HepG2 (cell line): ENCODE measurements at regions not wholly inside any gene's neighbourhood (a gene's known extent, or its start where the extent isn't known, plus 50 kb on each side); places are given as distances from the start of the nearest gene placed in this dataset.

ENCODE experiments used
- ATAC-seq: fragments of 200-7000 bp; cut with Tn5 transposase; 3 replicates; pipeline ENCODE4 v1.9.1; 2020; ENCODE audit warnings: mild to moderate bottlenecking, moderate library complexity
- BruUV-seq: library from RNA; stranded (reverse); fragments of 400-500 nt; replicated peaks from 2 replicates; lab custom pipeline; 2021; lab: Mats Ljungman, UMichigan
- CTCF ChIA-PET: fragments of 300-600 bp; formaldehyde crosslinking; extraction: SDS; loops from one replicate; lab custom pipeline; 2021; ENCODE audit warnings: low total read pairs, inconsistent platforms, low intra/inter-chr PET ratio; lab: Yijun Ruan, JAX
- POLR2A ChIA-PET: fragments of 350-600 bp; sonication (Branson Sonifier 250); formaldehyde crosslinking; loops from one replicate; lab custom pipeline; 2020; ENCODE audit warnings: antibody characterized with exemption, inconsistent platforms; lab: Yijun Ruan, JAX
- DNase-seq: peaks from one replicate; pipeline ENCODE4 v3.0.0-alpha.2; 2015; ENCODE audit warnings: low spot score
- FAIRE-seq: peaks from 3 replicates; lab custom pipeline; 2011; peaks lifted over from hg19 to GRCh38; lab: Jason Lieb, UNC
- H2AFZ ChIP-seq: one replicate; pipeline ENCODE4 v1.6.1; 2011; ENCODE audit warnings: low read length, inconsistent platforms
- H3K27ac ChIP-seq: fragments of 300-600 bp; 3 replicates; pipeline ENCODE4 v1.8.0; 2011; ENCODE audit warnings: mixed run types, mild to moderate bottlenecking, mixed read lengths, low read length, inconsistent platforms; ENCODE audit not compliant: insufficient read depth; ENCODE audit errors: extremely low read length
- H3K27me3 ChIP-seq, 2 experiments: fragments of 200-600 bp in 1 of 2; 2 replicates in 1 of 2; 3 replicates in 1 of 2; pipeline versions ENCODE4 v1.6.0 to v1.8.0; 2011; ENCODE audit warnings: low read length in 2 of 2, mild to moderate bottlenecking in 2 of 2, moderate library complexity in 2 of 2, inconsistent platforms in 1 of 2; ENCODE audit not compliant: insufficient read depth in 2 of 2, control insufficient read depth in 1 of 2
- H3K36me3 ChIP-seq, 2 experiments: fragments of 200-600 bp in 1 of 2; replicated peaks in 1 of 2; 2 replicates in 1 of 2; 3 replicates in 1 of 2; pipeline versions ENCODE4 v1.5.1 to v1.8.0; 2011; ENCODE audit warnings: low read length in 2 of 2, inconsistent platforms in 1 of 2; ENCODE audit not compliant: insufficient read depth in 2 of 2, control insufficient read depth in 1 of 2
- H3K4me1 ChIP-seq: 2 replicates; pipeline ENCODE4 v1.5.1; 2012; ENCODE audit warnings: low read length, inconsistent platforms; ENCODE audit not compliant: insufficient read depth
- H3K4me2 ChIP-seq: 2 replicates; pipeline ENCODE4 v1.6.0; 2011; ENCODE audit warnings: low read depth, low read length, inconsistent platforms
- H3K4me3 ChIP-seq, 3 experiments: fragments of 200-600 bp in 1 of 3; sonication (generic), shearing (Covaris generic) in 1 of 3; replicated peaks in 1 of 3; 2 replicates each; pipeline ENCODE4 v1.5.1; 2011 to 2016; ENCODE audit warnings: low read length in 3 of 3, inconsistent platforms in 2 of 3, low read depth in 2 of 3, mild to moderate bottlenecking in 2 of 3, control low read depth in 1 of 3, mixed read lengths in 1 of 3; ENCODE audit not compliant: insufficient read depth in 1 of 3
- H3K79me2 ChIP-seq: one replicate; pipeline ENCODE4 v1.6.1; 2011; ENCODE audit warnings: low read length, inconsistent platforms; ENCODE audit not compliant: insufficient read depth
- H3K9ac ChIP-seq: 2 replicates; pipeline ENCODE4 v1.6.0; 2011; ENCODE audit warnings: mild to moderate bottlenecking, low read depth, low read length, inconsistent platforms; ENCODE audit not compliant: insufficient read depth
- H3K9me3 ChIP-seq: 2 replicates; pipeline ENCODE4 v1.5.1; 2012; ENCODE audit warnings: mild to moderate bottlenecking, low read length
- H4K20me1 ChIP-seq: 2 replicates; pipeline ENCODE4 v1.6.0; 2011; ENCODE audit warnings: inconsistent platforms, mild to moderate bottlenecking, low read length, moderate library complexity; ENCODE audit not compliant: insufficient read depth
- ARID3A ChIP-seq: IDR thresholded peaks from 2 replicates; pipeline ENCODE4 v1.6.1; 2012; ENCODE audit warnings: low read depth, low read length, improper control_type of control experiment
- DPF2 ChIP-seq: sonication (generic); formaldehyde crosslinking; IDR thresholded peaks from 2 replicates; pipeline ENCODE4 v1.4.0; 2020; ENCODE audit warnings: mild to moderate bottlenecking, low read depth, missing genetic modification reagents, borderline replicate concordance
- DRAP1 ChIP-seq: IDR thresholded peaks from 2 replicates; pipeline ENCODE4 v1.6.1; 2016; ENCODE audit warnings: missing genetic modification reagents, missing compliant biosample characterization
- IKZF1 ChIP-seq: fragments of 450-650 bp; IDR thresholded peaks from 2 replicates; pipeline ENCODE4 v1.7.1; 2016
- LCORL ChIP-seq, 2 experiments: fragments of 450-650 bp in 1 of 2; sonication (generic) in 1 of 2; formaldehyde crosslinking in 1 of 2; IDR thresholded peaks; 2 replicates each; pipeline versions ENCODE4 v1.5.0 to v1.6.1; 2017 to 2020; ENCODE audit warnings: antibody characterized with exemption in 1 of 2, missing genetic modification reagents in 1 of 2
- NR1H2 ChIP-seq: sonication (generic); formaldehyde crosslinking; IDR thresholded peaks from 2 replicates; pipeline ENCODE4 v1.8.1; 2022; ENCODE audit warnings: low read depth, missing genetic modification reagents, borderline replicate concordance
- PAF1 ChIP-seq: IDR thresholded peaks from 2 replicates; pipeline ENCODE4 v1.6.1; 2016; ENCODE audit warnings: missing genetic modification reagents, missing compliant biosample characterization
- ZFP36L1 ChIP-seq: sonication (generic); formaldehyde crosslinking; IDR thresholded peaks from 2 replicates; pipeline ENCODE4 v1.8.0; 2022; ENCODE audit warnings: mild to moderate bottlenecking, missing genetic modification reagents, moderate library complexity
- ZNF260 ChIP-seq: sonication (generic); formaldehyde crosslinking; IDR thresholded peaks from 2 replicates; pipeline ENCODE4 v1.4.0; 2020; ENCODE audit warnings: missing genetic modification reagents, low read depth, mild to moderate bottlenecking, borderline replicate concordance
- ZNF33A ChIP-seq: sonication (generic); formaldehyde crosslinking; IDR thresholded peaks from 2 replicates; pipeline ENCODE4 v1.5.1; 2020; ENCODE audit warnings: missing genetic modification reagents, mild to moderate bottlenecking, moderate library complexity, borderline replicate concordance
- ZNF430 ChIP-seq: sonication (generic); formaldehyde crosslinking; IDR thresholded peaks from 2 replicates; pipeline ENCODE4 v1.9.0; 2021; ENCODE audit warnings: mild to moderate bottlenecking, missing genetic modification reagents
- ZNF44 ChIP-seq: sonication (generic); formaldehyde crosslinking; IDR thresholded peaks from 2 replicates; pipeline ENCODE4 v1.5.1; 2020; ENCODE audit warnings: mild to moderate bottlenecking, missing genetic modification reagents
- ZNF567 ChIP-seq: sonication (generic); formaldehyde crosslinking; IDR thresholded peaks from 2 replicates; pipeline ENCODE4 v1.8.1; 2023; ENCODE audit warnings: mild to moderate bottlenecking, missing genetic modification reagents, borderline replicate concordance
- WGBS: methylation state at CpG from one replicate; pipeline ENCODE4 v1.1.6; 2017; ENCODE audit warnings: low lambda C conversion rate; 5-methylcytosine and 5-hydroxymethylcytosine counted together
- in situ Hi-C: cut with HindIII; loops from 2 replicates; pipeline ENCODE4 v1.10.0; 2017; ENCODE audit warnings: low pct_unique_long_range_greater_than_20kb; ENCODE audit not compliant: extremely low pct_ligation_motif_present
- intact Hi-C: fragments of 100-400 bp; cut with micrococcal nuclease; formaldehyde crosslinking; loops from one replicate; pipeline ENCODE4 v1.10.0; 2022; ENCODE audit not compliant: unreplicated experiment

- CTCF ChIA-PET = no interaction called here
Observed at GRCh38 chr13:69601661-69602060, 506.0 kb upstream of the ATXN8OS start.

More at GRCh38 chr13:69601661-69602060, 506.0 kb upstream of the ATXN8OS start:
- H3K4me2 ChIP-seq = no peak overlapping the region
- POLR2A ChIA-PET = no interaction called here
- FAIRE-seq (no peak), ATAC-seq (no peak)
- H3K27ac ChIP-seq = no peak overlapping the region
- no peaks in the 10 kb centered on the region for H4K20me1 ChIP-seq
- H3K9me3 ChIP-seq = no peaks in the 10 kb centered on the region
- no peaks in the 10 kb centered on the region for H3K36me3 ChIP-seq
- H3K4me3 ChIP-seq = no peak overlapping the region
- no peak for TF ChIP-seq ARID3A
- TF ChIP-seq ZNF567 (CRISPR knock-in tag) = no peak
- no peak for TF ChIP-seq ZNF260
- no peak for TF ChIP-seq LCORL (IDR thresholded peaks at IDR 0.05)
- no peak for TF ChIP-seq LCORL (CRISPR knock-in tag; IDR thresholded peaks at IDR 0.05)
- TF ChIP-seq ZFP36L1 (CRISPR knock-in tag) = no peak
- TF ChIP-seq DPF2 (CRISPR knock-in tag) = no peak
- no peak for TF ChIP-seq PAF1 (CRISPR knock-in tag)
- no peak for TF ChIP-seq ZNF430 (CRISPR knock-in tag)
- TF ChIP-seq NR1H2 = no peak
- TF ChIP-seq DRAP1 (CRISPR knock-in tag) = no peak
- no peak for TF ChIP-seq ZNF33A (CRISPR knock-in tag)
- no peak for TF ChIP-seq IKZF1
- no peak for TF ChIP-seq ZNF44 (CRISPR knock-in tag)
- TF ChIP-seq, all 625 proteins: peak for 0
- WGBS = 4% methylated on average over 3 of the region's 3 CpGs
- no peaks in the 10 kb centered on the region for H3K79me2 ChIP-seq
- DNase-seq = no peak
- in situ Hi-C loops = no loop called here
- no TSS peak for BruUV-seq
- H3K4me1 ChIP-seq = no peaks in the 10 kb centered on the region
- no peak overlapping the region for H2AFZ ChIP-seq
- H3K27me3 ChIP-seq = no peaks in the 10 kb centered on the region
- no peak overlapping the region for H3K9ac ChIP-seq
- intact Hi-C loops = no loop called here
